Nephron progenitor cell (in vitro differentiated cells): ENCODE measurements at regions not wholly inside any gene's neighbourhood (a gene's known extent, or its start where the extent isn't known, plus 50 kb on each side); places are given as distances from the start of the nearest gene placed in this dataset.

ENCODE experiments used
- DNase-seq: peaks from one replicate; pipeline ENCODE4 v3.0.0; 2021
- H3K27ac Mint-ChIP-seq: 2 replicates; pipeline ENCODE4 v1.8.0; 2021; ENCODE audit warnings: mild to moderate bottlenecking, moderate library complexity, mixed read lengths
- H3K27me3 Mint-ChIP-seq: 2 replicates; pipeline ENCODE4 v1.8.0; 2021; ENCODE audit warnings: mild to moderate bottlenecking, low read depth, mixed read lengths; ENCODE audit not compliant: poor library complexity
- H3K36me3 Mint-ChIP-seq: 2 replicates; pipeline ENCODE4 v1.8.0; 2021; ENCODE audit warnings: low read depth, mixed read lengths
- H3K4me1 Mint-ChIP-seq: 2 replicates; pipeline ENCODE4 v1.8.0; 2021; ENCODE audit warnings: mixed read lengths
- H3K4me3 Mint-ChIP-seq: 2 replicates; pipeline ENCODE4 v1.8.0; 2021; ENCODE audit warnings: mild to moderate bottlenecking, moderate library complexity, mixed read lengths
- H3K9me3 Mint-ChIP-seq: 2 replicates; pipeline ENCODE4 v1.8.0; 2021; ENCODE audit warnings: mild to moderate bottlenecking, moderate library complexity, mixed read lengths
- TF ChIP-seq, protein P1 (sequence below): fragments of 200-600 bp; sonication (generic); IDR thresholded peaks from 2 replicates; pipeline ENCODE4 v1.5.0; 2021; ENCODE audit warnings: antibody characterized with exemption

DNA sequence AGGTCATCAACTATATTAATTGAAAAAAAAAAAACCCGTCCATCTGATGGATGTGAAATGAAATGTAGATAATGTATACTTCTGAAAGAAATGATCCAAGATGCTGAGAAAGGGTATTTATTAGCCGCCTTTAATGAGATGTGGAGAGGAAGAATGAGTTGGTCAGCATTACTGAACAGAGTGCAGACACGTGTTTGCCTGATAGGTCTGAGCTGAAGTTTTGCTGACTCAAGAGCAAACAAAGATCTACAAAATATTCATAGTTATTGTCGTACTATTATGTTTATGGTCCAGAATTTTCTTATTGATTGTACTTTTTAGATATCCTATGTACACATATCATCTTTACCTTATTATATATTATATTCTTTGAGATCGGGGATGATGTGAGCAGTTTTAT, 235.3 kb downstream of the RDH14 start:
- Mint-ChIP-seq H3K4me1 (no peaks in the 10 kb centered on the region), H3K36me3 (no peaks in the 10 kb centered on the region), H3K27me3 (peaks cover 48% of the 10 kb centered on the region), H3K9me3 (no peaks in the 10 kb centered on the region), H3K4me3 (no peak overlapping the region), H3K27ac (no peak overlapping the region)
- no peak for DNase-seq
- TF ChIP-seq, protein P1, sequence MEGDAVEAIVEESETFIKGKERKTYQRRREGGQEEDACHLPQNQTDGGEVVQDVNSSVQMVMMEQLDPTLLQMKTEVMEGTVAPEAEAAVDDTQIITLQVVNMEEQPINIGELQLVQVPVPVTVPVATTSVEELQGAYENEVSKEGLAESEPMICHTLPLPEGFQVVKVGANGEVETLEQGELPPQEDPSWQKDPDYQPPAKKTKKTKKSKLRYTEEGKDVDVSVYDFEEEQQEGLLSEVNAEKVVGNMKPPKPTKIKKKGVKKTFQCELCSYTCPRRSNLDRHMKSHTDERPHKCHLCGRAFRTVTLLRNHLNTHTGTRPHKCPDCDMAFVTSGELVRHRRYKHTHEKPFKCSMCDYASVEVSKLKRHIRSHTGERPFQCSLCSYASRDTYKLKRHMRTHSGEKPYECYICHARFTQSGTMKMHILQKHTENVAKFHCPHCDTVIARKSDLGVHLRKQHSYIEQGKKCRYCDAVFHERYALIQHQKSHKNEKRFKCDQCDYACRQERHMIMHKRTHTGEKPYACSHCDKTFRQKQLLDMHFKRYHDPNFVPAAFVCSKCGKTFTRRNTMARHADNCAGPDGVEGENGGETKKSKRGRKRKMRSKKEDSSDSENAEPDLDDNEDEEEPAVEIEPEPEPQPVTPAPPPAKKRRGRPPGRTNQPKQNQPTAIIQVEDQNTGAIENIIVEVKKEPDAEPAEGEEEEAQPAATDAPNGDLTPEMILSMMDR, result no peak

DNA sequence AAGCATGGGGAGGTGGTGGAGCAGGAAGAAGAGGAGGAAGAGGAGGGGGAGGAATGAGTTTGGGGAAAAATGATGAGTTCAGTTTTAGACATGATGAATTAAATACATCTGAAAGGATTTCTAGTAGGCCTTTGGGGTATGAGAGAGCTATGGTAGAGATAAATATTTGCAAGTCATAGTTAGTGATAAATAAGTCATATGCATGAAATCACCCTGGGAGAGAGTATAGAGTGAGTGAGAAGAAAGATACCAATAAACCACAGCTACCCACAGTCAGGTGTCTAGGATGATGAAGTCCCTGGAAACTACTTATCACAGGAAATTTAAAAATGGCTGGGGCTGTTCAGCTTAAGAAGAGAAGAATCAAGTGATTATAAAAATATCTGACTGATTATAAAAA, 240.5 kb downstream of the RDH14 start:
- TF ChIP-seq, protein P1, result no peak

DNA sequence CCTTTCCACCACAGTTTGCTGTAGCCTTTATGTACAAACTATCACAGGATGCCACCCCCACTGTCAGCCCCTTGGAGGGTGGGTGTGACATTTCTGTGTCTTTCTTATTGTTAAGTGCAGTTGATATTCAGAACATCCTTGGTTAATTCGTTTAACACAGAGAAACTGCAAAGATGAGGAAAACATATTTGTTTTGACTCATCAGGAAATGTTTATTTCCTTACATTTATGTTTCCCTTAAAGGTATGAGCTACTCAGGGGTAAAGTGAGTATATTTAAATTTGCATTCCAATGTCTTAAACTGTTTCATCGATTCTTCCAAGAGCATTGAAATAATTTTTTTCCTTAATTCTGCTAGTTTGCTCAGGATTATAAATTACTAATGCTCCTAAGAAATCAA, 243.4 kb downstream of the RDH14 start:
- peaks cover 14% of the 10 kb centered on the region for H3K9me3 Mint-ChIP-seq
- no peak overlapping the region for H3K27ac Mint-ChIP-seq
- no peak for DNase-seq
- TF ChIP-seq, protein P1, result no peak
- no peaks in the 10 kb centered on the region for H3K36me3 Mint-ChIP-seq
- no peaks in the 10 kb centered on the region for H3K4me1 Mint-ChIP-seq
- peaks cover 24% of the 10 kb centered on the region for H3K27me3 Mint-ChIP-seq
- no peak overlapping the region for H3K4me3 Mint-ChIP-seq

More for the DNA sequence above, 240.5 kb downstream of the RDH14 start:
- Mint-ChIP-seq H3K9me3 (no peaks in the 10 kb centered on the region), H3K4me1 (no peaks in the 10 kb centered on the region), H3K4me3 (no peak overlapping the region), H3K36me3 (no peaks in the 10 kb centered on the region), H3K27me3 (peaks cover 45% of the 10 kb centered on the region), H3K27ac (no peak overlapping the region)
- no peak for DNase-seq

DNA sequence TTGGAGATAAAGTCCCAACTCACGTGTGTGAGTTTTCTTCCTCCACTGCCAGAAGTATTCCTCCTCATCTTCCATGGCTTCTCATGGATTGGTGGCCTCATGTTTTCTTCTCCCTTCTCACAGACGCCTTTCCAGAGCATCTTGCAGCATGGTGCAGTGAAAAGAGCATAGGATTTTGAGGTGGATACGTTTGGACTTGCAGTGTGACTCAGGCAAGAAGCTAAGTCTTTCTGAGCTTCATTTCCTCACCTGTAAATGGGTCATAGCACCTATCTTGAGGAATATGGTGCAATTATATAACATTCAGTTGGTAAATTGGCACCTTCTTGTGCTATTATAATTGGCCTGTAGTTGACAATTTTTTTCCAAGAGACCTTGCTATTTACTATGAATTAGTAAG, 247.6 kb downstream of the RDH14 start:
- no peak overlapping the region for H3K4me3 Mint-ChIP-seq
- no peak for DNase-seq
- no peaks in the 10 kb centered on the region for H3K4me1 Mint-ChIP-seq
- H3K36me3 Mint-ChIP-seq, result no peaks in the 10 kb centered on the region
- TF ChIP-seq, protein P1, result no peak
- H3K27ac Mint-ChIP-seq, result no peak overlapping the region
- H3K9me3 Mint-ChIP-seq, result peaks cover 17% of the 10 kb centered on the region
- peaks cover 17% of the 10 kb centered on the region for H3K27me3 Mint-ChIP-seq

DNA sequence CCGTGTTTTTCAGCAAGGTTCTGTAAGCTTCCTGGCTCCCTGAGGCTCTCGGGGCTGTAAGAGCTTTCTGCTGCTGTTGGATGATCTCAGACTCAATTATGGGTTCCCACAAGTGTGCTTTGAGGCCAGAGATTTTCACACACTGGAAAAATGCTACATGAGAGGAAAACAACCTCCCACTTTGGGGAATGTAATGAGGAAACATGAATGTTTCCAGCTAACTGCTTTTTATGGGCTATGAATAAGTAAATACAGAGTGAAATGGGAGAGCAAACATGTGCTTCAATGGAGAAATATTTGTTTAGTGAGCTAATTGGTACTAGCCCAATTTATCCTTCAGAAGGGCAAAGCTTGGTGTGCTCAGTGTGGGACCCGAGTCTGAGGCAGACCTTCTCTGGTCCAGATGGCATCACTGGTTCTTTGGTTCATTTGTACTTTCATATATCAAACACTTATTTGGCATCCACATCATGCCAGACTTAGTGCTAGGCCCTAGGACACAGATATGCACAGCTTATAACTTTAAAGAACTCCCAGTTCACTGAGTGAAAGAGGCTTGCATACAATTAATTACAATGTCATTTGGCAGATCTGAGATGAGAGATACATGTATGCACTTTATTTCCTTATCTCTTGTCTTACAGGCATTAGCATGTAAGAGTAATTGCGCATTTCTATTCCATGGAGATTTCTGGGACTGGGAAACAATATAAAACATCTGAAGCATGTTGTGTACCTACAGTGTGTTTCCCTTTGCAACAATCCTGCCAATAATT, 248.8 kb downstream of the RDH14 start:
- no peak overlapping the region for H3K27ac Mint-ChIP-seq

More for the DNA sequence above, 248.8 kb downstream of the RDH14 start:
- Mint-ChIP-seq H3K27me3 (peaks cover 9% of the 10 kb centered on the region), H3K36me3 (no peaks in the 10 kb centered on the region), H3K4me1 (no peaks in the 10 kb centered on the region), H3K9me3 (peaks cover 17% of the 10 kb centered on the region), H3K4me3 (no peak overlapping the region)
- no peak for DNase-seq
- TF ChIP-seq, protein P1, result no peak
